Colonic mucosa (tissue), 4 donors: ENCODE measurements at regions not wholly inside any gene's neighbourhood (a gene's known extent, or its start where the extent isn't known, plus 50 kb on each side); places are given as distances from the start of the nearest gene placed in this dataset.

Experiments
- DNase-seq: peaks from one replicate; pipeline ENCODE4 v3.0.0-alpha.2; 2020
- H3K27ac ChIP-seq: fragments of 200-600 bp; one replicate; pipeline ENCODE4 v1.8.0; 2021
- H3K27me3 ChIP-seq: fragments of 200-600 bp; one replicate; pipeline ENCODE4 v1.8.0; 2021
- H3K36me3 ChIP-seq: fragments of 200-600 bp; one replicate; pipeline ENCODE4 v1.8.0; 2021
- H3K4me1 ChIP-seq: fragments of 200-600 bp; one replicate; pipeline ENCODE4 v1.8.0; 2021; ENCODE audit warnings: mild to moderate bottlenecking
- H3K4me3 ChIP-seq: fragments of 200-600 bp; one replicate; pipeline ENCODE4 v1.8.0; 2021
- H3K9ac ChIP-seq, 2 donors: one replicate each; pipeline ENCODE4 v1.7.0; 2013; ENCODE audit warnings: control low read depth in 2 of 2, low read depth in 2 of 2, low read length in 2 of 2
- H3K9me3 ChIP-seq: fragments of 200-600 bp; one replicate; pipeline ENCODE4 v1.8.0; 2021
- CTCF ChIP-seq: fragments of 200-600 bp; IDR thresholded peaks from one replicate; pipeline ENCODE4 v1.8.0; 2022; ENCODE audit warnings: antibody characterized with exemption, mild to moderate bottlenecking
- intact Hi-C: fragments of 100-400 bp; cut with DNase I; formaldehyde crosslinking; loops from one replicate; pipeline ENCODE4 v1.14.1; 2022
- donor health status: healthy.
- donor health status: DM: no; HTN: no; CAD: no.
- donor health status: DM: no; HTN: no; CAD: no.

DNA sequence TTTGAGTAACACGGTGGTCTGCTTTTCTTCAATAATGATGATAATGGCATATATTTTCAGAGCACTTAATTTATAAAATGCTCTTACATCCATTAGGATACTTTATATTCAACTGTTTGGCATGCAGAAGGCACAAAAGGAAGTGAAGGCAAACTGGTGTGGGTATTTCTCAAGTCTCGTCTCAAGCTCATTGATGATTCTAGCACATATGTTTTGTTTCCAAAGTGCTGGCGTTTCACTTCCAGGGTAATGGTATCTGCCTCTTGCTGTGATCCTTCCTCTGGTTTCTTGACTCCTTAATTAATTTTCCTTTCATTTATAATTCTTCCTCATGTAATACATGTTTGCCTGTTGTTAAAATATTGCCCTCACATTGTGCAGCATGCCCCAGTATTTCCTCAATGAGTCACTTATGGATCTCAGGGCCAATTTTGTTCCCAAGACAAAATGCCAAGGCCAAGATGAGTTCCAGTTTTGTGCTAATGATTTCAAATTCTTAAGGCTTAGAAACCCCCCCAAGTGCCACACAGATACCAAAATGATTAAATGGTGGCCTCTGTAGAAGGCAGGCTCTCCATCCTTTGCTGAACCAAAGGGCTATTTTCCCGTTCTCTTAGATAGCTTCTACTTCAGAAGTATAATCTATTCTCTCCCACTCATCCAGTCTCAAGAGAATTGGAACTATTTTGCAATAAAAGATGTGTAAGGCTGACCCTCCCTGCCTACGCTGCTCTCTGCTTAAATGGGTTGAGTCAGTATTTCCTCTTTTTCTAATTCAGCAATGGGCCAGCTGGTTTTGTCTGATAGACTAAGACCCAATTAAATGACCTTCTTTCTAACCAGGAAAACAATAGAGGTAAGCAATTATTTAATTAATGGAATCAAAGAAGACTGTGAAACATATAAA lies 171.2 kb downstream of the ZNF365 start:
- Histone ChIP-seq H3K9me3 (no peaks in the 10 kb centered on the region), H3K27me3 (no peaks in the 10 kb centered on the region), H3K27ac (no peak overlapping the region), H3K36me3 (no peaks in the 10 kb centered on the region), H3K9ac (no peak overlapping the region), H3K4me3 (no peak overlapping the region), H3K4me1 (no peaks in the 10 kb centered on the region)
- intact Hi-C loops: no loop called here
- TF ChIP-seq CTCF: no peak
- DNase-seq: no peak

GRCh38 chr10:62548686-62549085 lies 174.5 kb downstream of the ZNF365 start:
- no peak overlapping the region for H3K4me3 ChIP-seq
- TF ChIP-seq CTCF: no peak
- DNase-seq: no peak
- H3K27me3 ChIP-seq: no peaks in the 10 kb centered on the region
- no peak overlapping the region for H3K9ac ChIP-seq
- no peaks in the 10 kb centered on the region for H3K9me3 ChIP-seq
- no peaks in the 10 kb centered on the region for H3K4me1 ChIP-seq
- no peaks in the 10 kb centered on the region for H3K36me3 ChIP-seq
- intact Hi-C loops: no loop called here
- no peak overlapping the region for H3K27ac ChIP-seq

GRCh38 chr10:62550173-62550572 lies 176.0 kb downstream of the ZNF365 start:
- intact Hi-C loops: no loop called here
- H3K4me3 ChIP-seq: no peak overlapping the region
- no peaks in the 10 kb centered on the region for H3K36me3 ChIP-seq
- no peak overlapping the region for H3K27ac ChIP-seq
- TF ChIP-seq CTCF: no peak
- H3K4me1 ChIP-seq: no peaks in the 10 kb centered on the region
- H3K9ac ChIP-seq: no peak overlapping the region
- H3K27me3 ChIP-seq: no peaks in the 10 kb centered on the region
- no peak for DNase-seq
- no peaks in the 10 kb centered on the region for H3K9me3 ChIP-seq

GRCh38 chr10:62554632-62555199 lies 180.5 kb downstream of the ZNF365 start:
- Histone ChIP-seq H3K4me3 (no peak overlapping the region), H3K27me3 (no peaks in the 10 kb centered on the region), H3K36me3 (no peaks in the 10 kb centered on the region), H3K4me1 (no peaks in the 10 kb centered on the region), H3K9me3 (no peaks in the 10 kb centered on the region), H3K27ac (no peak overlapping the region), H3K9ac (no peak overlapping the region)
- intact Hi-C loops: no loop called here
- DNase-seq: peak; percentile 21
- TF ChIP-seq CTCF: peak; percentile 39

GRCh38 chr10:62559481-62560200 lies 185.5 kb downstream of the ZNF365 start:
- H3K27ac ChIP-seq: peak overlapping the region; percentile 22
- no peaks in the 10 kb centered on the region for H3K27me3 ChIP-seq
- DNase-seq: no peak
- no peak overlapping the region for H3K9ac ChIP-seq
- intact Hi-C loops: no loop called here
- H3K36me3 ChIP-seq: no peaks in the 10 kb centered on the region
- no peaks in the 10 kb centered on the region for H3K4me1 ChIP-seq
- H3K9me3 ChIP-seq: no peaks in the 10 kb centered on the region
- no peak overlapping the region for H3K4me3 ChIP-seq
- no peak for TF ChIP-seq CTCF
